ENCODE measurements at regions not wholly inside any gene's neighbourhood (a gene's known extent, or its start where the extent isn't known, plus 50 kb on each side); places are given as distances from the start of the nearest gene placed in this dataset.

GRCh38 chr16:59179446-59180082 lies 445.4 kb upstream of the GOT2 start:
- no peak for TF ChIP-seq CTCF (conservative IDR thresholded peaks at IDR 0.05; ENCODE audit: low read depth, low read length)
- no peak for TF ChIP-seq EZH2 (IDR thresholded peaks at IDR 0.05; ENCODE audit: low read length, unreplicated experiment)
- TF ChIP-seq EZH2phosphoT487 (IDR thresholded peaks at IDR 0.05; ENCODE audit: borderline replicate concordance, low read length), result no peak

Data from PC-3 (cell line).